Uterus (tissue), 3 donors: ENCODE measurements at regions not wholly inside any gene's neighbourhood (a gene's known extent, or its start where the extent isn't known, plus 50 kb on each side); places are given as distances from the start of the nearest gene placed in this dataset.

Source experiments
- DNase-seq, 2 donors: peaks; one replicate each; pipeline ENCODE4 v3.0.0-alpha.2; 2019 to 2020
- H3K27ac ChIP-seq, 2 donors: fragments of 200-600 bp; sonication (generic); 1 replicate in 1 of 2; 2 replicates in 1 of 2; pipeline ENCODE4 v1.5.1; 2016 to 2018
- H3K27me3 ChIP-seq, 2 donors: fragments of 200-600 bp; sonication (generic); one replicate each; pipeline ENCODE4 v1.5.1; 2018 to 2019; ENCODE audit warnings: control low read depth in 1 of 2
- H3K36me3 ChIP-seq, 2 donors: fragments of 200-600 bp; sonication (generic); one replicate each; pipeline ENCODE4 v1.5.1; 2019; ENCODE audit warnings: control low read depth in 1 of 2
- H3K4me1 ChIP-seq, 2 donors: fragments of 200-600 bp; sonication (generic); one replicate each; pipeline ENCODE4 v1.5.1; 2018 to 2019; ENCODE audit warnings: control low read depth in 1 of 2
- H3K4me3 ChIP-seq, 2 donors: fragments of 200-600 bp; sonication (generic); 1 replicate in 1 of 2; 2 replicates in 1 of 2; pipeline ENCODE4 v1.5.1; 2018 to 2019; ENCODE audit warnings: mild to moderate bottlenecking in 1 of 2
- H3K9me3 ChIP-seq, 2 donors: fragments of 200-600 bp; sonication (generic); one replicate each; pipeline ENCODE4 v1.5.1; 2019; ENCODE audit warnings: control low read depth in 1 of 2
- CTCF ChIP-seq, 4 experiments: fragments of 200-600 bp in 2 of 4; fragments of 450-650 bp in 2 of 4; sonication (generic) in 2 of 4; IDR thresholded peaks; one replicate each; pipeline ENCODE4 v1.5.1; 2016 to 2019; ENCODE audit warnings: antibody characterized with exemption in 4 of 4, mild to moderate bottlenecking in 2 of 4, moderate library complexity in 1 of 4
- POLR2A ChIP-seq, 2 donors: fragments of 450-650 bp; IDR thresholded peaks; one replicate each; pipeline ENCODE4 v1.6.1; 2016; ENCODE audit warnings: antibody characterized with exemption in 2 of 2, mild to moderate bottlenecking in 1 of 2, moderate library complexity in 1 of 2
- intact Hi-C: fragments of 100-400 bp; cut with DNase I; formaldehyde crosslinking; loops from one replicate; pipeline ENCODE4 v1.15.1; 2023; ENCODE audit warnings: low total_unique reads
- donor health status: DM: yes; HTN: yes; CAD: no.

GRCh38 chr10:88045096-88045495 lies 181.7 kb downstream of the PTEN start:
- Histone ChIP-seq H3K27me3 (no peaks in the 10 kb centered on the region), H3K27ac (peak overlapping the region; percentile 31 to 33), H3K9me3 (no peaks in the 10 kb centered on the region), H3K36me3 (no peaks in the 10 kb centered on the region), H3K4me1 (no peaks in the 10 kb centered on the region), H3K4me3 (no peak overlapping the region)
- intact Hi-C loops, result no loop called here
- DNase-seq, result no peak
- TF ChIP-seq CTCF (IDR thresholded peaks at IDR 0.05) (no peak), POLR2A (IDR thresholded peaks at IDR 0.05) (no peak)

GRCh38 chr10:88045656-88046415 lies 182.4 kb downstream of the PTEN start:
- Histone ChIP-seq H3K9me3 (no peaks in the 10 kb centered on the region), H3K36me3 (no peaks in the 10 kb centered on the region), H3K4me3 (no peak overlapping the region), H3K27me3 (no peaks in the 10 kb centered on the region), H3K27ac (peak overlapping the region; percentile 31 to 33), H3K4me1 (no peaks in the 10 kb centered on the region)
- intact Hi-C loops, result no loop called here
- DNase-seq, result no peak
- no peak for TF ChIP-seq CTCF (IDR thresholded peaks at IDR 0.05)
- no peak for TF ChIP-seq POLR2A (IDR thresholded peaks at IDR 0.05)

GRCh38 chr10:88047579-88047978 lies 184.2 kb downstream of the PTEN start:
- Histone ChIP-seq H3K27ac (no peak overlapping the region), H3K9me3 (no peaks in the 10 kb centered on the region), H3K27me3 (no peaks in the 10 kb centered on the region), H3K36me3 (no peaks in the 10 kb centered on the region), H3K4me3 (no peak overlapping the region), H3K4me1 (no peaks in the 10 kb centered on the region)
- intact Hi-C loops, result no loop called here
- no peak for DNase-seq
- TF ChIP-seq CTCF (IDR thresholded peaks at IDR 0.05), result no peak
- TF ChIP-seq POLR2A (IDR thresholded peaks at IDR 0.05), result no peak

GRCh38 chr10:88048312-88048711 lies 184.9 kb downstream of the PTEN start:
- H3K36me3 ChIP-seq, result no peaks in the 10 kb centered on the region
- no peaks in the 10 kb centered on the region for H3K4me1 ChIP-seq
- H3K27me3 ChIP-seq, result no peaks in the 10 kb centered on the region
- intact Hi-C loops, result no loop called here
- no peaks in the 10 kb centered on the region for H3K9me3 ChIP-seq
- TF ChIP-seq CTCF (IDR thresholded peaks at IDR 0.05) (no peak), POLR2A (IDR thresholded peaks at IDR 0.05) (no peak)
- H3K4me3 ChIP-seq, result no peak overlapping the region
- no peak for DNase-seq
- H3K27ac ChIP-seq, result no peak overlapping the region

- Histone ChIP-seq H3K9me3 (no peaks in the 10 kb centered on the region), H3K27me3 (no peaks in the 10 kb centered on the region), H3K27ac (no peak overlapping the region), H3K36me3 (no peaks in the 10 kb centered on the region), H3K4me3 (no peak overlapping the region), H3K4me1 (no peaks in the 10 kb centered on the region)
- no peak for TF ChIP-seq POLR2A (IDR thresholded peaks at IDR 0.05)
- TF ChIP-seq CTCF (IDR thresholded peaks at IDR 0.05), result no peak
- intact Hi-C loops, result no loop called here
- no peak for DNase-seq
These were observed 185.8 kb downstream of the PTEN start for GRCh38 chr10:88049204-88049603.
